HG03342 (cell line): ENCODE measurements at regions not wholly inside any gene's neighbourhood (a gene's known extent, or its start where the extent isn't known, plus 50 kb on each side); places are given as distances from the start of the nearest gene placed in this dataset.

Experiments
- ATAC-seq: cut with Tn5 transposase; IDR thresholded peaks from one replicate; pipeline ENCODE4 v1.9.1; 2021; ENCODE audit warnings: mild to moderate bottlenecking, moderate library complexity; ENCODE audit not compliant: unreplicated experiment

- ATAC-seq: no peak
Measured at GRCh38 chr1:232522189-232522588, 107.7 kb downstream of the SIPA1L2 start.

- ATAC-seq: no peak
Measured at GRCh38 chr1:232521660-232522059, 108.3 kb downstream of the SIPA1L2 start.

GRCh38 chr1:232519186-232519585 is 110.7 kb downstream of the SIPA1L2 start:
- ATAC-seq: no peak

- ATAC-seq: no peak
Measured at GRCh38 chr1:232518349-232518748, 111.6 kb downstream of the SIPA1L2 start.

- ATAC-seq: no peak
Measured at GRCh38 chr1:232517204-232517603, 112.7 kb downstream of the SIPA1L2 start.

GRCh38 chr1:232515706-232516105 is 114.2 kb downstream of the SIPA1L2 start:
- ATAC-seq: no peak

GRCh38 chr1:232512712-232513111 is 117.2 kb downstream of the SIPA1L2 start:
- no peak for ATAC-seq

GRCh38 chr1:232511172-232511571 is 118.8 kb downstream of the SIPA1L2 start:
- ATAC-seq: no peak

- no peak for ATAC-seq
Measured at GRCh38 chr1:232510367-232511110, 119.4 kb downstream of the SIPA1L2 start.

- ATAC-seq: no peak
Measured at GRCh38 chr1:232509570-232509969, 120.4 kb downstream of the SIPA1L2 start.

- ATAC-seq: no peak
Measured at GRCh38 chr1:232508130-232508701, 121.7 kb downstream of the SIPA1L2 start.

GRCh38 chr1:232507571-232507970 is 122.4 kb downstream of the SIPA1L2 start:
- no peak for ATAC-seq

GRCh38 chr1:232505884-232506283 is 124.0 kb downstream of the SIPA1L2 start:
- ATAC-seq: no peak

- no peak for ATAC-seq
Measured at GRCh38 chr1:232504651-232505050, 125.3 kb downstream of the SIPA1L2 start.

GRCh38 chr1:232503497-232503896 is 126.4 kb downstream of the SIPA1L2 start:
- ATAC-seq: no peak

- no peak for ATAC-seq
Measured at GRCh38 chr1:232501854-232502253, 128.1 kb downstream of the SIPA1L2 start.

- no peak for ATAC-seq
Measured at GRCh38 chr1:232499188-232499587, 130.7 kb downstream of the SIPA1L2 start.

GRCh38 chr1:232493869-232494268 is 136.1 kb downstream of the SIPA1L2 start:
- ATAC-seq: no peak

GRCh38 chr1:232489256-232489655 is 140.7 kb downstream of the SIPA1L2 start:
- no peak for ATAC-seq

GRCh38 chr1:232487236-232487635 is 142.7 kb downstream of the SIPA1L2 start:
- ATAC-seq: no peak

- no peak for ATAC-seq
Measured at GRCh38 chr1:232486454-232487207, 143.3 kb downstream of the SIPA1L2 start.

GRCh38 chr1:232486006-232486405 is 143.9 kb downstream of the SIPA1L2 start:
- ATAC-seq: no peak
